GM12874 (cell line): ENCODE measurements at regions not wholly inside any gene's neighbourhood (a gene's known extent, or its start where the extent isn't known, plus 50 kb on each side); places are given as distances from the start of the nearest gene placed in this dataset.

ENCODE experiments used
- TF ChIP-seq, protein P1 (sequence below): IDR thresholded peaks from 2 replicates; pipeline ENCODE4 v1.5.1; 2011; ENCODE audit warnings: low read depth, mild to moderate bottlenecking, control low read depth, low read length, moderate library complexity; ENCODE audit not compliant: insufficient read depth

GRCh38 chr3:64300790-64301423 lies 75.6 kb upstream of the PRICKLE2 start:
- TF ChIP-seq, protein P1, sequence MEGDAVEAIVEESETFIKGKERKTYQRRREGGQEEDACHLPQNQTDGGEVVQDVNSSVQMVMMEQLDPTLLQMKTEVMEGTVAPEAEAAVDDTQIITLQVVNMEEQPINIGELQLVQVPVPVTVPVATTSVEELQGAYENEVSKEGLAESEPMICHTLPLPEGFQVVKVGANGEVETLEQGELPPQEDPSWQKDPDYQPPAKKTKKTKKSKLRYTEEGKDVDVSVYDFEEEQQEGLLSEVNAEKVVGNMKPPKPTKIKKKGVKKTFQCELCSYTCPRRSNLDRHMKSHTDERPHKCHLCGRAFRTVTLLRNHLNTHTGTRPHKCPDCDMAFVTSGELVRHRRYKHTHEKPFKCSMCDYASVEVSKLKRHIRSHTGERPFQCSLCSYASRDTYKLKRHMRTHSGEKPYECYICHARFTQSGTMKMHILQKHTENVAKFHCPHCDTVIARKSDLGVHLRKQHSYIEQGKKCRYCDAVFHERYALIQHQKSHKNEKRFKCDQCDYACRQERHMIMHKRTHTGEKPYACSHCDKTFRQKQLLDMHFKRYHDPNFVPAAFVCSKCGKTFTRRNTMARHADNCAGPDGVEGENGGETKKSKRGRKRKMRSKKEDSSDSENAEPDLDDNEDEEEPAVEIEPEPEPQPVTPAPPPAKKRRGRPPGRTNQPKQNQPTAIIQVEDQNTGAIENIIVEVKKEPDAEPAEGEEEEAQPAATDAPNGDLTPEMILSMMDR, result no peak

DNA sequence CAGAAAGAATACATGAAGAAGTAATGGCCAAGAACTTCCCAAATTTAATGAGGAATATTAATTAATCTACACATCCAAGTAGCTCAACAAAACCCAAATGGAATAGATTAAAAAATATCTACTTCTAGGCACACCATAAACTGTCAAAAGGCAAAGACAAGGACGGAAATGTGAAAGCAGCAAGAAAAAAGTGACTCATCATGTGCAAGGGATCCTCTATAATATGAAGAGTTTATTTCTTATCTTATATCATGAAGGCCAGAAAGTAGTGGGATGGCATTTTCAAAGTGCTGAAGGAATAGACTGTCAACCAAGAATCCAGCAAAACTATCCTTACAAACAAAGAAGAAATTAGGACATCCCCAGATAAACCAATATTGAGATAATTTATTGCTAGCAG lies 73.9 kb upstream of the PRICKLE2 start:
- TF ChIP-seq, protein P1, result no peak

DNA sequence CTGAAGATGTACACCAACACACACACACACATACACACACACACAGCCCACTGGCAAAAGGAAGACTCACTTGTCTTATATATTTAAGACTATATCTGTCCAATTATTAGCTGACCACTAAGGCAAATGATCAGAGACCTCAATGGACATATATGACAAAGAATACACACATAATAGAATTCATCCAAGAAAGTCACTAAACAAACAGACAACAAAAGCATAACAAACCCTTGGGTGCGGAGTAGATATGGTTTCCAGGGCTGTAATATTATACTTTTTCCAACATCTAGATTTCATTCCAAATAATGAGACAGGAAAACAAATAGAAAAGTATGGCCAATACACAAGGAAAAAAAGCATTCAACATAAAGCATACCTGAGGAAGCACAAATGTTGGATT lies 72.3 kb upstream of the PRICKLE2 start:
- TF ChIP-seq, protein P1, result no peak

GRCh38 chr3:64295594-64295993 lies 70.3 kb upstream of the PRICKLE2 start:
- TF ChIP-seq, protein P1, result no peak

DNA sequence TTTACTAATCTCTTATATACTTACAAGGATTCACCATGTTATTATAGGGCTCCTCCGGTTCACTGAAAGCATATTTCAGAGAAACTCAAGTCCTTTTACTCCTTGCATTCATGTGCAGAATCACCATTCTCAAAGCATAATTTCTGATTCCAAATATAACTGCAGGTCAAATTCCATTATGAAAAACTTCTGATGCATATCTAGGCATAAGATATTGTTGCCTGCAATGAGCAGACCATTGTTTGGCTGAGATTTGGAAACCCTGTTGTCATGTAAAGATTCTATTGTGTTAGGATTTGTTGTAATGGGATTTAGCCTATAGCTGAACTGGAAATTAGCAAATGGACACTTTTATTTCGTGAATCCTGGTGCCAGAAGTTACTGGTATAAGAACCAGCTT lies 69.5 kb upstream of the PRICKLE2 start:
- TF ChIP-seq, protein P1, result no peak

DNA sequence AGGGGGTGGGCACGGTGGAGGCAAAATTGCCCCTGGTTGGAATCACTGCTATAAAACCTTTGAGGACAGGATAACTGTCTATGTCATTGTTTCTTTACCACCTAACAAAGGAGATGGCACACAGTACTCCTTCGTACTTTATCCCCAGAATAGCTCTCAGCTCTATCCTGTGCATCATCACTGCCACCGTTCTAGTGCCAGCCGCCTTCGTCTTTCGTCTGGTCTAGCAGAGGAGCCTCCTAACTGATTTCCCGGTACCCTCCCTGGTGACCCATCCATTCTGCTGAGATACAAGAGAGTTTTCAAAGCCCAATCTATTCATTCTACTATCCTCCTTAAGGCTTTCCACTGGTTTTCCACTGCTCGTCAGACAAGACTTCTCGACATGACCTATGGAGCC lies 67.9 kb upstream of the PRICKLE2 start:
- TF ChIP-seq, protein P1, result no peak

GRCh38 chr3:64291956-64292355 lies 66.7 kb upstream of the PRICKLE2 start:
- TF ChIP-seq, protein P1, result no peak

GRCh38 chr3:64291345-64291744 lies 66.1 kb upstream of the PRICKLE2 start:
- TF ChIP-seq, protein P1, result no peak
